H1 (cell line): ENCODE measurements at regions not wholly inside any gene's neighbourhood (a gene's known extent, or its start where the extent isn't known, plus 50 kb on each side); places are given as distances from the start of the nearest gene placed in this dataset.

ENCODE experiments used
- CHD1 ChIP-seq: IDR thresholded peaks from 2 replicates; pipeline ENCODE4 v1.6.1; 2012; ENCODE audit warnings: low read depth, low read length, improper control_type of control experiment
- KDM5A ChIP-seq: fragments of 200-600 bp; IDR thresholded peaks from 2 replicates; pipeline ENCODE4 v1.7.1; 2012; ENCODE audit warnings: mild to moderate bottlenecking, low read length, inconsistent platforms, mixed read lengths
- RFX5 ChIP-seq: IDR thresholded peaks from 2 replicates; pipeline ENCODE4 v1.6.1; 2011; ENCODE audit warnings: low read depth, low read length, improper control_type of control experiment, borderline replicate concordance

DNA sequence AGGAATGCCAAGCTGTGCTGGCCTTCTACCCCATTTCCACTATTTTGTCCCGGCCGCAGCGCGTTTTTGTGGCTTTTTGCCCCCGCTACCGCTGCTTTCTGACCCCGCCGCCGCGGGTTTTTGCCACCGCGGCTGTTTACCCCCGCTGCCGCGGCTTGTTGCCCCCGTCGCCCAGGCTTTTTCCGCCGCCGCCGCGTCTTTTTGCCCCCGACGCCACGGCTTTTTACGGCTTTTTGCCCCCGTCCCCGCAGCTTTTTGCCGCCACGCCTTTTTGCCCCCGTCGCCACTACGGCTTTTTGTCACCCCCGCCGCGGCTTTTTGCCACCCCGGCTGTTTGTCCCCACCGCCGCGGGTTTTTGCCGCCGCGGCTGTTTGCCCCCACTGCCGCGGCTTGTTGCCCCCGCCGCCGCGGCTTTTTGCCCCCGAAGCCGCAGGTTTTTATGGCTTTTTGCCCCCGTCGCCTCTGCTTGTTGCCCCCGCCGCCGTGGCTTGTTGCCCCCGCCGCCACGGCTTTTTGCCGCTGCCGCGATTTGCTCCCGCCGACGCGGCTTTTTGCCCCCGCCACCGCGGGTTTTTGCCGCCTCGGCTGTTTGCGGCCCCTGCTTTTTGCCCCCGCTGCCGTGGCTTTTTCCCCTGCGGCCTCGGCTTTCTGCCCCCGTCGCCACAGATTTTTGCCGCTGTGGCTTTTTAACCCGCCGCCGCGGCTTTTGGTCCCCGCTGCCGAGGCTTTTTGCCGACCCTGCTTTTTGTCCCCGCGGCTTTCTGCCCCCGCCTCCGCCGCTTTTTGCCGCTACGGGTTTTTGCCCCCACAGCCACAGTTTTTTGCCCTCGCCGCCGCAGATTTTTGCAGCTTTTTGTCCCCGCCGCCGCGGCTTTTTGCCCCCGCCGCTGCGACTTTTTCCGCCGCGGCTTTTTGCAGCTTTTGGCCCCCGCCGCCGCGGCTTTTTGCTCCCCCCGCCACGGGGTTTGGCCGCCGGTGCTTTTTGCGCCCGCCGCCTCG lies 520.4 kb upstream of the WSB1 start (continued):
- TF ChIP-seq RFX5: no peak
- no peak for TF ChIP-seq KDM5A
- no peak for TF ChIP-seq CHD1
